HCT116 (cell line): ENCODE measurements at regions not wholly inside any gene's neighbourhood (a gene's known extent, or its start where the extent isn't known, plus 50 kb on each side); places are given as distances from the start of the nearest gene placed in this dataset.

Experiments
- ATAC-seq: fragments of 200-7000 bp; cut with Tn5 transposase; 2 replicates; pipeline ENCODE4 v1.9.1; 2020; ENCODE audit warnings: mild to moderate bottlenecking, moderate library complexity
- BruUV-seq: library from RNA; stranded (reverse); fragments of 400-500 nt; replicated peaks from 2 replicates; lab custom pipeline; 2021; lab: Mats Ljungman, UMichigan
- CTCF ChIA-PET: fragments of 300-600 bp; sonication (Branson Sonifier 250); formaldehyde crosslinking; loops from one replicate; lab custom pipeline; 2021; ENCODE audit warnings: antibody characterized with exemption; lab: Charles Lee
- POLR2A ChIA-PET: fragments of 300-600, 350-600 bp; sonication (Branson Sonifier 250); formaldehyde crosslinking; loops from one replicate; lab custom pipeline; 2021; ENCODE audit warnings: antibody characterized with exemption; lab: Charles Lee
- RAD21 ChIA-PET, 2 experiments: fragments of 300-600 bp; sonication (Branson Sonifier 250); formaldehyde crosslinking; loops; one replicate each; lab custom pipeline; 2023; ENCODE audit warnings: low total read pairs in 2 of 2; ENCODE audit not compliant: uncharacterized antibody in 2 of 2, unreplicated experiment in 2 of 2, low non-redundant PET in 1 of 2; lab: Charles Lee
- DNase-seq: peaks from one replicate; pipeline ENCODE4 v3.0.0-alpha.2; 2010; ENCODE audit warnings: low read depth, low spot score
- H2AFZ ChIP-seq: fragments of 200-600 bp; shearing (Covaris generic), sonication (generic); 2 replicates; pipeline ENCODE4 v1.6.1; 2017; ENCODE audit warnings: low read depth, mixed run types, mixed read lengths, antibody characterized with exemption, low read length; ENCODE audit not compliant: poor library complexity, severe bottlenecking
- H3K27ac ChIP-seq: 2 replicates; pipeline ENCODE4 v1.5.1; 2012; ENCODE audit warnings: low read depth, low read length
- H3K27me3 ChIP-seq: fragments of 200-600 bp; sonication (generic); 2 replicates; pipeline ENCODE4 v1.6.1; 2016; ENCODE audit warnings: mixed run types, low read length, mixed read lengths; ENCODE audit not compliant: insufficient read depth
- H3K36me3 ChIP-seq, 2 experiments: fragments of 200-500 bp in 1 of 2; fragments of 200-600 bp in 1 of 2; sonication (Bioruptor generic) in 1 of 2; sonication (generic) in 1 of 2; 2 replicates each; pipeline versions ENCODE4 v1.5.1 to v1.6.1; 2014 to 2016; ENCODE audit warnings: low read length in 2 of 2, inconsistent platforms in 1 of 2, mixed read lengths in 1 of 2, mixed run types in 1 of 2; ENCODE audit not compliant: insufficient read depth in 2 of 2, control insufficient read depth in 1 of 2
- H3K4me1 ChIP-seq, 2 experiments: fragments of 200-600 bp in 1 of 2; sonication (generic) in 1 of 2; 2 replicates each; pipeline versions ENCODE4 v1.5.1 to v1.6.1; 2012 to 2017; ENCODE audit warnings: low read length in 2 of 2, inconsistent platforms in 1 of 2, mild to moderate bottlenecking in 1 of 2, mixed read lengths in 1 of 2, mixed run types in 1 of 2, moderate library complexity in 1 of 2; ENCODE audit not compliant: insufficient read depth in 2 of 2, control insufficient read depth in 1 of 2
- H3K4me2 ChIP-seq: fragments of 200-600 bp; sonication (generic); 2 replicates; pipeline ENCODE4 v1.6.1; 2017; ENCODE audit warnings: mixed run types, low read length, mixed read lengths
- H3K4me3 ChIP-seq, 2 experiments: fragments of 200-600 bp in 1 of 2; sonication (generic) in 1 of 2; replicated peaks in 1 of 2; 2 replicates each; pipeline ENCODE4 v1.5.1; 2011 to 2016; ENCODE audit warnings: low read length in 2 of 2, control low read depth in 1 of 2, low read depth in 1 of 2, mild to moderate bottlenecking in 1 of 2, mixed read lengths in 1 of 2, mixed run types in 1 of 2
- H3K79me2 ChIP-seq: fragments of 200-600 bp; sonication (generic); 2 replicates; pipeline ENCODE4 v1.6.1; 2017; ENCODE audit warnings: mild to moderate bottlenecking, mixed run types, low read length, moderate library complexity, mixed read lengths; ENCODE audit not compliant: insufficient read depth
- H3K9ac ChIP-seq: fragments of 200-600 bp; sonication (generic); 2 replicates; pipeline ENCODE4 v1.6.1; 2016; ENCODE audit warnings: low read length, mixed read lengths
- H3K9me2 ChIP-seq: fragments of 200-600 bp; sonication (generic), shearing (Covaris generic); 2 replicates; pipeline ENCODE4 v1.6.1; 2017; ENCODE audit warnings: mixed run types, mild to moderate bottlenecking, moderate library complexity; ENCODE audit not compliant: insufficient read depth
- H3K9me3 ChIP-seq, 2 experiments: fragments of 200-500 bp in 1 of 2; fragments of 200-600 bp in 1 of 2; sonication (Bioruptor generic) in 1 of 2; sonication (generic) in 1 of 2; 2 replicates each; pipeline ENCODE4 v1.6.1; 2014 to 2017; ENCODE audit warnings: low read length in 2 of 2, mixed read lengths in 2 of 2, inconsistent platforms in 1 of 2, low read depth in 1 of 2, mild to moderate bottlenecking in 1 of 2, mixed run types in 1 of 2, moderate library complexity in 1 of 2; ENCODE audit not compliant: control insufficient read depth in 1 of 2, insufficient read depth in 1 of 2
- H4K20me1 ChIP-seq: fragments of 200-600 bp; sonication (generic), shearing (Covaris generic); 2 replicates; pipeline ENCODE4 v1.6.1; 2017; ENCODE audit warnings: mixed run types, mild to moderate bottlenecking, moderate library complexity; ENCODE audit not compliant: insufficient read depth
- EZH2 ChIP-seq: fragments of 200-600 bp; sonication (generic); IDR thresholded peaks from 2 replicates; pipeline ENCODE4 v1.6.1; 2017; ENCODE audit warnings: antibody characterized with exemption, mixed run types
- EZH2phosphoT487 ChIP-seq: fragments of 200-600 bp; IDR thresholded peaks from 2 replicates; pipeline ENCODE4 v1.6.1; 2018; ENCODE audit warnings: antibody characterized with exemption, borderline replicate concordance
- FOSL1 ChIP-seq: IDR thresholded peaks from 2 replicates; pipeline ENCODE4 v1.6.1; 2012; ENCODE audit warnings: low read depth
- intact Hi-C: fragments of 100-400 bp; cut with micrococcal nuclease; formaldehyde crosslinking; loops from 2 replicates; pipeline ENCODE4 v1.10.0; 2022
- TF ChIP-seq, protein P1 (sequence below): IDR thresholded peaks from 2 replicates; pipeline ENCODE4 v1.6.1; 2012; ENCODE audit warnings: low read depth

DNA sequence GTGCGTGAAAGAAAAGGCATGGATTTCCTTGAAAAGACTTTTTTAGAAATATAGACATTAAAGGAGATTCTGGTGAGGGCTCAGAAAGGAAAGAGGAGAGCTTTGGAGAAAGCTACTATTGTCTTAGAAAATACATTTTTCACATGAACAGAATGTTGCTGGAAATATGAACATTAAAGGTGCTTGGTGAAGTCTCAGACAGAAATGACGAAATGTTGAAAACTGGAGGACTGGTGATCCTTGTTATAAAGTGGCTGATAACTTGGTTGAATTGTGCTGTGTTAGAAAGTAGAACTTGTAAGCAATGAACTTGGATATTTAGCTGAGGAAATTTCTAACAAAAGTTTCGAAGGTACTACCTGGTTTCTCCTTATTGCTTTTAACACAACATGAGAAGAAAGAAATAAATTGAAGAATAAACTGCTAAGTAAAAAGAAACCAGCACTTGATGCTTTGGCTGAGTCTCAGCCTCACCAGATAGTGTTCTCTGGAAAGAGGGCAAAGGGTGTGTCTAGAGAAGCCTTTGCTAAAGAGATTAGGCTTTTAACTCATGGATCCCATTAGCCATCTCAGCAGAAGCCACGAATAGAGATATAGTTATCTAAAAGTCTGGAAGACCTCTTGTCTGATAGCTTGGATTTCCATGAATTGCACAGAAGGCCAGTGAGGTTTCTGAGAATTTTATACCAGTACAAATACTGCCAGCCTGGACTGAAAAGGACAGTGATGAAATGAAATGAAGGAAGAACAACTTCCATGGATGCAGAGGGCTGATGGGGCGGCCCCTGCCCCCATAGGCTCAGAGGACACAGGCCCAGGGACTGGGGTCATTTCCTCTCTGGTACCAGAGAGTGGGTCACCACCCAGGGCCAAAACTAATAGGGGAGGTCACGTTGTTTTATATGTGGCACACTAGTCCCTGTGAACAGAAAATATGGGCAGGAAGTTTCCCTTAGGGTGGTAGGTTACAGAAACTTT lies 91.5 kb downstream of the RPL22L1 start (continued):
- TF ChIP-seq, protein P1, sequence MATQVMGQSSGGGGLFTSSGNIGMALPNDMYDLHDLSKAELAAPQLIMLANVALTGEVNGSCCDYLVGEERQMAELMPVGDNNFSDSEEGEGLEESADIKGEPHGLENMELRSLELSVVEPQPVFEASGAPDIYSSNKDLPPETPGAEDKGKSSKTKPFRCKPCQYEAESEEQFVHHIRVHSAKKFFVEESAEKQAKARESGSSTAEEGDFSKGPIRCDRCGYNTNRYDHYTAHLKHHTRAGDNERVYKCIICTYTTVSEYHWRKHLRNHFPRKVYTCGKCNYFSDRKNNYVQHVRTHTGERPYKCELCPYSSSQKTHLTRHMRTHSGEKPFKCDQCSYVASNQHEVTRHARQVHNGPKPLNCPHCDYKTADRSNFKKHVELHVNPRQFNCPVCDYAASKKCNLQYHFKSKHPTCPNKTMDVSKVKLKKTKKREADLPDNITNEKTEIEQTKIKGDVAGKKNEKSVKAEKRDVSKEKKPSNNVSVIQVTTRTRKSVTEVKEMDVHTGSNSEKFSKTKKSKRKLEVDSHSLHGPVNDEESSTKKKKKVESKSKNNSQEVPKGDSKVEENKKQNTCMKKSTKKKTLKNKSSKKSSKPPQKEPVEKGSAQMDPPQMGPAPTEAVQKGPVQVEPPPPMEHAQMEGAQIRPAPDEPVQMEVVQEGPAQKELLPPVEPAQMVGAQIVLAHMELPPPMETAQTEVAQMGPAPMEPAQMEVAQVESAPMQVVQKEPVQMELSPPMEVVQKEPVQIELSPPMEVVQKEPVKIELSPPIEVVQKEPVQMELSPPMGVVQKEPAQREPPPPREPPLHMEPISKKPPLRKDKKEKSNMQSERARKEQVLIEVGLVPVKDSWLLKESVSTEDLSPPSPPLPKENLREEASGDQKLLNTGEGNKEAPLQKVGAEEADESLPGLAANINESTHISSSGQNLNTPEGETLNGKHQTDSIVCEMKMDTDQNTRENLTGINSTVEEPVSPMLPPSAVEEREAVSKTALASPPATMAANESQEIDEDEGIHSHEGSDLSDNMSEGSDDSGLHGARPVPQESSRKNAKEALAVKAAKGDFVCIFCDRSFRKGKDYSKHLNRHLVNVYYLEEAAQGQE, result no peak
- TF ChIP-seq EZH2, result no peak
- TF ChIP-seq FOSL1, result no peak

- CTCF ChIA-PET, result no interaction called here
These were observed 92.5 kb downstream of the RPL22L1 start for GRCh38 chr3:170777564-170777926.

More at GRCh38 chr3:170777564-170777926, 92.5 kb downstream of the RPL22L1 start:
- no peak overlapping the region for H3K4me3 ChIP-seq
- ChIA-PET RAD21 (no interaction called here), POLR2A (no interaction called here)
- no peaks in the 10 kb centered on the region for H3K79me2 ChIP-seq
- no peak for ATAC-seq
- H3K36me3 ChIP-seq, result no peaks in the 10 kb centered on the region
- no peaks in the 10 kb centered on the region for H4K20me1 ChIP-seq
- no peak overlapping the region for H2AFZ ChIP-seq
- no peak for TF ChIP-seq EZH2phosphoT487
- no peak overlapping the region for H3K9ac ChIP-seq
- no peak overlapping the region for H3K27ac ChIP-seq
- DNase-seq, result no peak
- H3K4me1 ChIP-seq, result no peaks in the 10 kb centered on the region
- H3K4me2 ChIP-seq, result no peak overlapping the region
- H3K9me2 ChIP-seq, result no peaks in the 10 kb centered on the region
- intact Hi-C loops, result no loop called here
- no peaks in the 10 kb centered on the region for H3K9me3 ChIP-seq
- BruUV-seq, result no TSS peak
- H3K27me3 ChIP-seq, result no peaks in the 10 kb centered on the region
